Endothelial cell of umbilical vein (primary cell): ENCODE measurements at regions not wholly inside any gene's neighbourhood (a gene's known extent, or its start where the extent isn't known, plus 50 kb on each side); places are given as distances from the start of the nearest gene placed in this dataset.

Source experiments
- BruUV-seq: library from RNA; stranded (reverse); fragments of 400-500 nt; replicated peaks from 2 replicates; lab custom pipeline; 2021; lab: Mats Ljungman, UMichigan
- CTCF ChIA-PET: fragments of 300-600, 350-600 bp; sonication (Branson Sonifier 250); formaldehyde crosslinking; loops from one replicate; lab custom pipeline; 2021; ENCODE audit warnings: antibody characterized with exemption, inconsistent platforms; lab: Charles Lee
- POLR2A ChIA-PET: fragments of 300-600, 350-600 bp; sonication (Branson Sonifier 250); formaldehyde crosslinking; loops from one replicate; lab custom pipeline; 2021; ENCODE audit warnings: antibody characterized with exemption, inconsistent platforms; lab: Charles Lee
- DNase-seq: peaks from one replicate; pipeline ENCODE4 v3.0.0-alpha.2; 2011; ENCODE audit warnings: low read depth, low spot score
- FAIRE-seq: peaks from 2 replicates; lab custom pipeline; 2011; peaks lifted over from hg19 to GRCh38; lab: Jason Lieb, UNC
- H2AFZ ChIP-seq: 2 replicates; pipeline ENCODE4 v1.6.0; 2012; ENCODE audit warnings: low read depth, low read length, control low read depth, inconsistent platforms
- H3K27ac ChIP-seq: 2 replicates; pipeline ENCODE4 v1.5.1; 2011; ENCODE audit warnings: low read depth, mild to moderate bottlenecking, control low read depth, low read length, moderate library complexity; ENCODE audit not compliant: insufficient read depth
- H3K27me3 ChIP-seq, 2 experiments: 2 replicates each; pipeline versions ENCODE4 v1.6.0 to v1.6.1; 2011; ENCODE audit warnings: low read length in 2 of 2, mixed read lengths in 1 of 2; ENCODE audit not compliant: control insufficient read depth in 2 of 2, insufficient read depth in 2 of 2
- H3K36me3 ChIP-seq, 2 experiments: 2 replicates in 1 of 2; 3 replicates in 1 of 2; pipeline ENCODE4 v1.5.1; 2011; ENCODE audit warnings: low read length in 2 of 2, mild to moderate bottlenecking in 1 of 2, moderate library complexity in 1 of 2; ENCODE audit not compliant: control insufficient read depth in 2 of 2, insufficient read depth in 2 of 2; ENCODE audit errors: extremely low read depth in 1 of 2
- H3K4me1 ChIP-seq: 3 replicates; pipeline ENCODE4 v1.5.1; 2011; ENCODE audit warnings: mild to moderate bottlenecking, low read length; ENCODE audit not compliant: control insufficient read depth, insufficient read depth; ENCODE audit errors: extremely low read depth
- H3K4me2 ChIP-seq: 2 replicates; pipeline ENCODE4 v1.6.1; 2011; ENCODE audit warnings: low read length, control low read depth, mixed read lengths; ENCODE audit not compliant: insufficient read depth
- H3K4me3 ChIP-seq, 3 experiments: fragments of 200-600 bp in 1 of 3; sonication (generic), shearing (Covaris generic) in 1 of 3; replicated peaks in 1 of 3; 2 replicates each; pipeline ENCODE4 v1.5.1; 2011 to 2016; ENCODE audit warnings: control low read depth in 3 of 3, low read length in 3 of 3, mild to moderate bottlenecking in 2 of 3, inconsistent platforms in 1 of 3, low read depth in 1 of 3, moderate library complexity in 1 of 3; ENCODE audit not compliant: insufficient read depth in 1 of 3
- H3K79me2 ChIP-seq: 2 replicates; pipeline ENCODE4 v1.6.0; 2012; ENCODE audit warnings: low read length, inconsistent platforms; ENCODE audit not compliant: control insufficient read depth, insufficient read depth
- H3K9ac ChIP-seq: replicated peaks from 2 replicates; pipeline ENCODE3; 2011; ENCODE audit warnings: low read length, control low read depth; ENCODE audit not compliant: insufficient read depth; ENCODE audit errors: extremely low read depth
- H3K9me1 ChIP-seq: replicated peaks from 3 replicates; pipeline ENCODE4 v1.6.0; 2011; ENCODE audit warnings: mild to moderate bottlenecking, low read length; ENCODE audit not compliant: control insufficient read depth, insufficient read depth; ENCODE audit errors: extremely low read depth
- H3K9me3 ChIP-seq: replicated peaks from 2 replicates; pipeline ENCODE4 v1.5.1; 2012; ENCODE audit warnings: low read length, inconsistent platforms; ENCODE audit not compliant: control insufficient read depth, insufficient read depth
- H4K20me1 ChIP-seq: replicated peaks from 2 replicates; pipeline ENCODE3; 2011; ENCODE audit warnings: mild to moderate bottlenecking, low read length; ENCODE audit not compliant: control insufficient read depth, insufficient read depth; ENCODE audit errors: extremely low read depth
- EZH2 ChIP-seq: IDR thresholded peaks from 2 replicates; pipeline ENCODE4 v1.6.1; 2012; ENCODE audit warnings: borderline replicate concordance, low read depth, mild to moderate bottlenecking, moderate library complexity, low read length, inconsistent platforms; ENCODE audit not compliant: severe bottlenecking
- FOS ChIP-seq: IDR thresholded peaks from 2 replicates; pipeline ENCODE4 v1.6.1; 2011; ENCODE audit warnings: mild to moderate bottlenecking, low read length, moderate library complexity, borderline replicate concordance; ENCODE audit not compliant: insufficient read depth
- GATA2 ChIP-seq: IDR thresholded peaks from 2 replicates; pipeline ENCODE4 v1.7.0; 2011; ENCODE audit warnings: low read depth, mild to moderate bottlenecking, moderate library complexity, mixed read lengths, low read length; ENCODE audit not compliant: insufficient read length, insufficient read depth
- JUN ChIP-seq: IDR thresholded peaks from 2 replicates; pipeline ENCODE4 v1.6.1; 2011; ENCODE audit warnings: borderline replicate concordance, low read depth; ENCODE audit not compliant: insufficient read length, insufficient read depth
- MYC ChIP-seq: IDR thresholded peaks from one replicate; pipeline ENCODE4 v1.6.1; 2011; ENCODE audit warnings: mild to moderate bottlenecking, low read depth, low read length
- POLR2A ChIP-seq: IDR thresholded peaks from 2 replicates; pipeline ENCODE4 v1.6.1; 2012; ENCODE audit warnings: low read depth, mild to moderate bottlenecking, control low read depth, low read length
- POLR2AphosphoS5 ChIP-seq: IDR thresholded peaks from 2 replicates; pipeline ENCODE4 v1.6.1; 2012; ENCODE audit warnings: low read depth, mild to moderate bottlenecking, control low read depth, low read length, moderate library complexity; ENCODE audit not compliant: insufficient read depth
- dilution Hi-C: fragments of 300-500 bp; cut with MboI; formaldehyde crosslinking; loops from one replicate; pipeline ENCODE4 v1.15.0; 2019; ENCODE audit warnings: low sequenced_read_pairs; ENCODE audit not compliant: extremely low pct_ligation_motif_present
- intact Hi-C: fragments of 100-400 bp; cut with micrococcal nuclease; formaldehyde crosslinking; loops from one replicate; pipeline ENCODE4 v1.10.0; 2022
- TF ChIP-seq, protein P1 (sequence below): IDR thresholded peaks from 2 replicates; pipeline ENCODE4 v1.6.1; 2011; ENCODE audit not compliant: insufficient read depth, insufficient read length
- TF ChIP-seq, protein P2 (sequence below), 2 donors: IDR thresholded peaks; 1 replicate in 1 of 2; 2 replicates in 1 of 2; pipeline ENCODE4 v1.5.1; 2011; ENCODE audit warnings: low read length in 2 of 2, mild to moderate bottlenecking in 2 of 2, moderate library complexity in 2 of 2, control low read depth in 1 of 2, inconsistent platforms in 1 of 2, low read depth in 1 of 2; ENCODE audit not compliant: insufficient read depth in 1 of 2; ENCODE audit errors: extremely low read depth in 1 of 2

DNA sequence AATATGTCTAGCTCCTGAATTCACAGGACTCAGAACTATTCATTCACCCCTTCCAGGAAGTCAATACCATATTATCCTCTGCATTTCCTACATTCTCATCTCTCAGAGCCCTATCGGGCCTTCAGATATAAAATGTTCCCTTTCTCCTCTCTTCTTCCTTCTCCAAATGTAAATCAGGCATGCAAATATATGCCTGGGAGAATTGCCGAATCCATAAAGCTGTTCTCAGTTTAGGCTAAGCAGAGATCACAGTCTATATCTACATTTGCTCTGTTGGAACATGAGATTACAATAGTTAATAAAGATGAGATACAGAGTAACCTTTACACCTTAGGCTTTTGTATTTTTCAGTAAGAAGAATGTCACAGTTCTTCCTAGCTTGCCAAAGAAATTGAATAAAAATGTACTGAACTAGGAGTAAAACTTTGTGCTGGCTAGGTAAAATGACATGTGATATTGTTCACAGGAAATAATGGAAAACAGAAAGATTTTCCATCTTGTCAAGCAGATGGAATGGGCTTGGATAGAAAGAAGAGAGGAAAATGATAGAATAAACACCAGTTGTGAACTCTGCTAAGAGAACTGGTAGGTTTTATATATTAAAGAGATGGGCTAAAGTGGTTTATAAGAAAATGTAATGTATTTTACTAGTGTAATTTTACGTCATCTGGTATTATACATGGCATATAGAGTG is 161.5 kb downstream of the NRIP1 start:
- FAIRE-seq = no peak
- Histone ChIP-seq H3K36me3 (no peaks in the 10 kb centered on the region), H3K4me2 (no peak overlapping the region), H3K27ac (no peak overlapping the region), H2AFZ (no peak overlapping the region), H3K27me3 (no peaks in the 10 kb centered on the region), H3K79me2 (no peaks in the 10 kb centered on the region), H3K9me1 (no peaks in the 10 kb centered on the region), H3K9ac (no peak overlapping the region), H3K4me1 (no peaks in the 10 kb centered on the region), H3K9me3 (no peaks in the 10 kb centered on the region), H3K4me3 (no peak overlapping the region), H4K20me1 (no peaks in the 10 kb centered on the region)
- ChIA-PET CTCF (no interaction called here), POLR2A (no interaction called here)
- TF ChIP-seq, protein P1, sequence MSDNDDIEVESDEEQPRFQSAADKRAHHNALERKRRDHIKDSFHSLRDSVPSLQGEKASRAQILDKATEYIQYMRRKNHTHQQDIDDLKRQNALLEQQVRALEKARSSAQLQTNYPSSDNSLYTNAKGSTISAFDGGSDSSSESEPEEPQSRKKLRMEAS = no peak
- TF ChIP-seq POLR2AphosphoS5 = no peak
- TF ChIP-seq EZH2 = no peak
- no peak for TF ChIP-seq MYC
- TF ChIP-seq, protein P2, sequence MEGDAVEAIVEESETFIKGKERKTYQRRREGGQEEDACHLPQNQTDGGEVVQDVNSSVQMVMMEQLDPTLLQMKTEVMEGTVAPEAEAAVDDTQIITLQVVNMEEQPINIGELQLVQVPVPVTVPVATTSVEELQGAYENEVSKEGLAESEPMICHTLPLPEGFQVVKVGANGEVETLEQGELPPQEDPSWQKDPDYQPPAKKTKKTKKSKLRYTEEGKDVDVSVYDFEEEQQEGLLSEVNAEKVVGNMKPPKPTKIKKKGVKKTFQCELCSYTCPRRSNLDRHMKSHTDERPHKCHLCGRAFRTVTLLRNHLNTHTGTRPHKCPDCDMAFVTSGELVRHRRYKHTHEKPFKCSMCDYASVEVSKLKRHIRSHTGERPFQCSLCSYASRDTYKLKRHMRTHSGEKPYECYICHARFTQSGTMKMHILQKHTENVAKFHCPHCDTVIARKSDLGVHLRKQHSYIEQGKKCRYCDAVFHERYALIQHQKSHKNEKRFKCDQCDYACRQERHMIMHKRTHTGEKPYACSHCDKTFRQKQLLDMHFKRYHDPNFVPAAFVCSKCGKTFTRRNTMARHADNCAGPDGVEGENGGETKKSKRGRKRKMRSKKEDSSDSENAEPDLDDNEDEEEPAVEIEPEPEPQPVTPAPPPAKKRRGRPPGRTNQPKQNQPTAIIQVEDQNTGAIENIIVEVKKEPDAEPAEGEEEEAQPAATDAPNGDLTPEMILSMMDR (IDR thresholded peaks at IDR 0.05; ENCODE audit: extremely low read depth in 1 of 2, insufficient read depth in 1 of 2, low read depth in 1 of 2, low read length in 2 of 2) = no peak
- no peak for TF ChIP-seq GATA2
- no peak for TF ChIP-seq POLR2A
- TF ChIP-seq JUN = no peak
- TF ChIP-seq FOS = no peak
- no peak for DNase-seq
- dilution Hi-C loops = no loop called here
- no TSS peak for BruUV-seq
- intact Hi-C loops = no loop called here
